Breast epithelium (tissue), 4 donors: ENCODE measurements at regions not wholly inside any gene's neighbourhood (a gene's known extent, or its start where the extent isn't known, plus 50 kb on each side); places are given as distances from the start of the nearest gene placed in this dataset.
A peak's percentile ranks its signal among the peaks of the same experiment; 100 is the strongest.

Experiments
- DNase-seq, 2 donors: peaks; one replicate each; pipeline ENCODE4 v3.0.0-alpha.2; 2019; ENCODE audit warnings: low spot score in 2 of 2
- H3K27ac ChIP-seq, 2 donors: fragments of 200-600 bp; sonication (generic) in 1 of 2; one replicate each; pipeline ENCODE4 v1.5.1; 2016 to 2019; ENCODE audit warnings: mild to moderate bottlenecking in 1 of 2
- H3K27me3 ChIP-seq, 2 donors: fragments of 200-600 bp; sonication (generic) in 1 of 2; one replicate each; pipeline versions ENCODE4 v1.5.1 to v1.6.0; 2017 to 2019; ENCODE audit warnings: control low read depth in 1 of 2, mild to moderate bottlenecking in 1 of 2
- H3K36me3 ChIP-seq: fragments of 200-600 bp; one replicate; pipeline ENCODE4 v1.5.1; 2019
- H3K4me1 ChIP-seq, 2 donors: fragments of 200-600 bp; sonication (generic); one replicate each; pipeline ENCODE4 v1.5.1; 2016 to 2019; ENCODE audit warnings: control low read depth in 1 of 2
- H3K4me3 ChIP-seq, 3 donors: fragments of 200-600 bp; sonication (generic); 1 replicate in 2 of 3; 2 replicates in 1 of 3; pipeline ENCODE4 v1.5.1; 2016 to 2019; ENCODE audit warnings: mild to moderate bottlenecking in 3 of 3, moderate library complexity in 2 of 3
- H3K9me3 ChIP-seq, 2 donors: fragments of 200-600 bp; sonication (generic) in 1 of 2; one replicate each; pipeline ENCODE4 v1.5.1; 2016 to 2019; ENCODE audit warnings: control low read depth in 1 of 2
- POLR2A ChIP-seq: fragments of 450-650 bp; IDR thresholded peaks from one replicate; pipeline ENCODE4 v1.6.1; 2016; ENCODE audit warnings: antibody characterized with exemption, mild to moderate bottlenecking, moderate library complexity
- POLR2AphosphoS5 ChIP-seq, 3 donors: sonication (generic); formaldehyde crosslinking; IDR thresholded peaks; one replicate each; pipeline ENCODE4 v1.6.1; 2017; ENCODE audit warnings: antibody characterized with exemption in 3 of 3
- intact Hi-C: fragments of 100-400 bp; cut with DNase I; formaldehyde crosslinking; loops from one replicate; pipeline ENCODE4 v1.15.1; 2023; ENCODE audit warnings: low total_unique reads
- TF ChIP-seq, protein P1 (sequence below), 3 donors: fragments of 450-650 bp; IDR thresholded peaks; one replicate each; pipeline ENCODE4 v1.5.1; 2016 to 2017; ENCODE audit warnings: antibody characterized with exemption in 3 of 3, mild to moderate bottlenecking in 3 of 3, moderate library complexity in 3 of 3

DNA sequence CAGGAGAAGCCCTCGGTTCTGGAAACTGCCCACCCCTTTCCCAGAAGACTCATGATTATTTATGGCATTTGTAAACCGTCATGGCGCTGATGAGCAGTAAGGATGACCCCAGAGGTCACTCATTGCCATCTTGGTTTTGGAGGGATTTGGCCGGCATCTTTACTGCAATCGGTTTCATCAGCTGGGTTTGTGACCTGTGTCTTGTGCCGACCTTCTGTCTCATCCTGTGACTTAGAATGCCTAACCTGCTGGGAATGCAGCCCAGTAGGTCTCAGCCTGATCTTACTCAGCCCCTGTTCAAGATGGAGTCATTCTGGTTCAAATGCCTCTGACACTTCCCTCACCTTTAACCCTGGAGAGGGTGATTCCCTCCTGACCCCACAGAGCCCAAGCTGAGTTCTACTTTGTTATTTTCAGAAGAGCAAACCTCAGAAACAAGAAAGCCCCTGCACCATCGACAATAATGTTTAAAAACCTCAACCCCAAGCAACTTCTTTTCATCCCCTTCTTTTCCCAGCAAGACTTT lies 105.5 kb upstream of the SFSWAP start:
- no peak overlapping the region for H3K4me3 ChIP-seq
- TF ChIP-seq, protein P1, sequence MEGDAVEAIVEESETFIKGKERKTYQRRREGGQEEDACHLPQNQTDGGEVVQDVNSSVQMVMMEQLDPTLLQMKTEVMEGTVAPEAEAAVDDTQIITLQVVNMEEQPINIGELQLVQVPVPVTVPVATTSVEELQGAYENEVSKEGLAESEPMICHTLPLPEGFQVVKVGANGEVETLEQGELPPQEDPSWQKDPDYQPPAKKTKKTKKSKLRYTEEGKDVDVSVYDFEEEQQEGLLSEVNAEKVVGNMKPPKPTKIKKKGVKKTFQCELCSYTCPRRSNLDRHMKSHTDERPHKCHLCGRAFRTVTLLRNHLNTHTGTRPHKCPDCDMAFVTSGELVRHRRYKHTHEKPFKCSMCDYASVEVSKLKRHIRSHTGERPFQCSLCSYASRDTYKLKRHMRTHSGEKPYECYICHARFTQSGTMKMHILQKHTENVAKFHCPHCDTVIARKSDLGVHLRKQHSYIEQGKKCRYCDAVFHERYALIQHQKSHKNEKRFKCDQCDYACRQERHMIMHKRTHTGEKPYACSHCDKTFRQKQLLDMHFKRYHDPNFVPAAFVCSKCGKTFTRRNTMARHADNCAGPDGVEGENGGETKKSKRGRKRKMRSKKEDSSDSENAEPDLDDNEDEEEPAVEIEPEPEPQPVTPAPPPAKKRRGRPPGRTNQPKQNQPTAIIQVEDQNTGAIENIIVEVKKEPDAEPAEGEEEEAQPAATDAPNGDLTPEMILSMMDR (IDR thresholded peaks at IDR 0.05): no peak
- TF ChIP-seq POLR2A (no peak), POLR2AphosphoS5 (IDR thresholded peaks at IDR 0.05) (no peak)
- intact Hi-C loops: no loop called here
- H3K27ac ChIP-seq: no peak overlapping the region
- no peaks in the 10 kb centered on the region for H3K4me1 ChIP-seq
- no peaks in the 10 kb centered on the region for H3K27me3 ChIP-seq
- H3K36me3 ChIP-seq: no peaks in the 10 kb centered on the region
- H3K9me3 ChIP-seq: no peaks in the 10 kb centered on the region
- DNase-seq: no peak

DNA sequence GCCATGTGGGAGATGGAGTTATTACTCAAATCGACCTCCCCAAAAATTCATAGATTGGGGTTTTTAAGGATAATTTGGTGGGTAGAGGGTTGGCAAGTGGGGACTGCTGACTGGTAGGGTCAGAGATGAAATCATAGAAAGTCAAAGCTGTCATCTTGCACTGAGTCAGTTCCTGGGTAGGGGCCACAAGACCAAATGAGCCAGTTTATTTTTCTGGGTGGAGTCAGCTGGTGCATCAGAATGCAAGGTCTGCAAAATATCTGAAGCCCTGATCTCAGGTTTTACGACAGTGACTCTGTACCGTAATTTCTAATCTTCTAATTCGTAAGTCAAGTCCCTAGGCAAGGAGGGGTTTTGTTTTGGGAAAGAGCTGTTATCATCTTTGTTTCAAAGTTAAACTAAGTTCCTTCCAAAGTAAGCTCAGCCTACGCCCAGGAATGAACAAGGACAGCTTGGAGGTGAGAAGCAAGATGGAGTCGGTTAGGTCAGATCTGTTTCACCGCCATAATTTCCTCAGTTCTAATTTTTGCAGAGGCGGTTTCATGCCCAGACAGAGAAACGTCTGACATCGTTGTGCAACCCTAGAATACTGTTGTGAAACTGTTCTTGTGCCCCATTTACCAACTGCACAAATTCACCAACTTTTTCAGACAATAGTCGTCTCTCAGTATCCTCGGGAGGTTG lies 104.5 kb upstream of the SFSWAP start:
- TF ChIP-seq POLR2AphosphoS5 (IDR thresholded peaks at IDR 0.05) (no peak), POLR2A (no peak)
- TF ChIP-seq, protein P1 (IDR thresholded peaks at IDR 0.05): no peak
- no peak overlapping the region for H3K4me3 ChIP-seq
- no peaks in the 10 kb centered on the region for H3K36me3 ChIP-seq
- H3K27me3 ChIP-seq: peaks cover 0 to 3% of the 10 kb centered on the region in 2 donors
- H3K4me1 ChIP-seq: no peaks in the 10 kb centered on the region
- H3K27ac ChIP-seq: no peak overlapping the region
- no peaks in the 10 kb centered on the region for H3K9me3 ChIP-seq
- DNase-seq: no peak
- intact Hi-C loops: no loop called here

DNA sequence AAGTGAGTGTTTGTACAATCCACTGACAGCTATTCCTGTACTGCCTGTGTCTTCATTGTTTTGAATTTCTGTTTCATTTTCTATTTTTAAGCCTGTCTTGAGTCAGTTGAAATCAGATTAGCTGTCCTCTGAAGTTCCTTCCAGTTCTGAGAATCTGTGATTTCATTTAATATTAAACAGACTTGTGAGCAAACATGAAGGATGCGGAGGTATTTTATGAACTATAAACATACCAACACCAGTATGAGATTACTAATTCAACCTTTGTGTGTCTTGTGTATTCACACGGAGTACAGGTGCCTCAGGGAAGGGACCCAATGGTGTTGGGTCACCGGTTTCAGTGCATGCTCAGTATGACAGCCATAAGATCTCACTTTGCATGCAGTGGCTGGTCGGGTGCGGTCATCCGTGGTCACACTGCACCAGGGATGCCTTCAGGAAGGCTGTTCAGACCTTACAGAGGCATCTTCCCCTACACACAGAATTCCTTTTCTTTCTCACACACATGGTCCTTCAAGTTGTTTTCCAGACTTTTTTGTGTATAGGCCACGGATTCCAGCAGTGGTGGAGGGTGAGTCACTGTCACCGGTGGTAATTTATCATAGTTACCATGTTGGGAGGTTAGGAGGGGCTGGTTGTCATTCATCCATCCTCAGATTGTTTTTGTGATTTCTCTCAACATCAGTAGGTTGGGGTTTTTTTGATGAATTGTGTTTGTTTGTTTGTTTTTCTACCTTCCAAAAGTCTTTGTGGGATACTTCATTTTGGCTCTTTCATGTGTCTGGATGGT lies 103.0 kb upstream of the SFSWAP start:
- intact Hi-C loops: no loop called here

DNA sequence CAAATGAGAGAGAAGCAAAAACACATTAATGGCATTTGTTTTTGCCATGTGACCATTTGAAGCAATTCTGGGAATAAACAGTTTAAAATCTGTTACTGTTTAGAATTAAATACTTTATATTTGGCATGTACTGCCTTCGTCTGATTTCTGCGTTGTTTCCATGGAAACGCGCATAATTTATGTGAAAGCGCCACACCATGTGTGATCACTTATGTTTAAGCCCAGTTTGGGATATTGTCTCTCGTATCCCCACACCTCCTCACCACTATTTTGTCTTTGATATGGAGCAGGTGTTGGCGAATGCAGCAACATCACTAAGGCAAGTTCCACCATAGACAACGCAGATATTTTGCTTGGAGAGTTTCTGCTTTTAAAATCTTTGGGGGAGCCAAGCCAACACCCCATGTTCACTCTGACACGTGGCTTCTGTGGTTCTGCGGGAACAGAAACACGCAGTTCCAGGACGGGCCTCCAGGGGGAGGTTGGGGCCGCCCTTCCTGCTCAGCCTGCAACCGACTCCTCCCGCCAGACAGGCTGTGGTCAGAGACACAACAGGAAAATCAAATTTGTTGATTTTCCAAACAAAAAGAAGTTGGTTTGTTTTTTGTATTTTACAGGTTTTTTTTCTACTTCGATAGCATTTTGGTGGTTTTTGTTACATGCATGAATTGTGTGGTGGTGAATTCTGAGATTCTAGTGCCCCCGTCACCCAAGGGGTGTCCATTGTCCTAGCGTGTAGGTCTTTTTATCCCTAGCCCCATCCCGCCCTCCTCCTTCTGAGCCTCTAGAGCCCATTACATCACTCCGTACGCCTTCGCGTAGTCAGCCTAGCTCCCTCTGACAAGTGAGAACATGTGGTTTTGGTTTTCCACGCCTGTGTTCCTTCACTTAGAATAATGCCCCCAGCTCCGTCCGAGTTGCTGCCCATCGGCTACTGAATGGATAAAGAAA lies 101.9 kb upstream of the SFSWAP start:
- peaks cover 0 to 17% of the 10 kb centered on the region in 2 donors for H3K27me3 ChIP-seq
- peak overlapping the region in 1 of 2 donors; percentile 21 for H3K27ac ChIP-seq
- intact Hi-C loops: no loop called here
- H3K4me3 ChIP-seq: peak overlapping the region in 2 of 3 donors; percentile 3 to 5
- no peaks in the 10 kb centered on the region for H3K9me3 ChIP-seq
- peak in 1 of 3 donors; percentile 8 for TF ChIP-seq POLR2AphosphoS5 (IDR thresholded peaks at IDR 0.05)
- no peak for TF ChIP-seq POLR2A
- TF ChIP-seq, protein P1 (IDR thresholded peaks at IDR 0.05): peak; percentile 64 to 86 (median 78)
- no peaks in the 10 kb centered on the region for H3K36me3 ChIP-seq
- H3K4me1 ChIP-seq: no peaks in the 10 kb centered on the region
- peak; percentile 36 to 74 for DNase-seq

More for the DNA sequence above, 103.0 kb upstream of the SFSWAP start:
- Histone ChIP-seq H3K9me3 (no peaks in the 10 kb centered on the region), H3K4me1 (no peaks in the 10 kb centered on the region), H3K27me3 (peaks cover 0 to 17% of the 10 kb centered on the region in 2 donors), H3K4me3 (no peak overlapping the region), H3K36me3 (no peaks in the 10 kb centered on the region), H3K27ac (peak overlapping the region; percentile 2 to 58)
- DNase-seq: no peak
- TF ChIP-seq, protein P1 (IDR thresholded peaks at IDR 0.05): no peak
- no peak for TF ChIP-seq POLR2AphosphoS5 (IDR thresholded peaks at IDR 0.05)
- TF ChIP-seq POLR2A: no peak
